GM12878 (cell line): ENCODE measurements at regions not wholly inside any gene's neighbourhood (a gene's known extent, or its start where the extent isn't known, plus 50 kb on each side); places are given as distances from the start of the nearest gene placed in this dataset.

Experiments used
- ATAC-seq: fragments of 200-7000 bp; cut with Tn5 transposase; 3 replicates; pipeline ENCODE4 v1.9.1; 2020; ENCODE audit warnings: mild to moderate bottlenecking, moderate library complexity
- BruUV-seq: library from RNA; stranded (reverse); fragments of 400-500 nt; replicated peaks from 2 replicates; lab custom pipeline; 2021; lab: Mats Ljungman, UMichigan
- CTCF ChIA-PET: fragments of 300-600 bp; sonication (Branson Sonifier 250); formaldehyde crosslinking; extraction: SDS; loops from one replicate; lab custom pipeline; 2021; ENCODE audit warnings: inconsistent platforms; lab: Yijun Ruan, JAX
- POLR2A ChIA-PET: fragments of 350-600 bp; formaldehyde crosslinking; extraction: SDS; loops from one replicate; lab custom pipeline; 2021; ENCODE audit warnings: inconsistent platforms; lab: Charles Lee
- RAD21 ChIA-PET: fragments of 300-600 bp; sonication (Branson Sonifier 250); formaldehyde crosslinking; loops from one replicate; lab custom pipeline; 2023; ENCODE audit warnings: antibody characterized with exemption; ENCODE audit not compliant: unreplicated experiment; lab: Charles Lee
- SMC1A ChIA-PET: fragments of 300-600 bp; sonication (Branson Sonifier 250); formaldehyde crosslinking; loops from one replicate; lab custom pipeline; 2023; ENCODE audit not compliant: unreplicated experiment, uncharacterized antibody; lab: Charles Lee
- DNase-seq: peaks from one replicate; pipeline ENCODE4 v3.0.0-alpha.2; 2011; ENCODE audit warnings: low read depth, low spot score
- FAIRE-seq: peaks from 3 replicates; lab custom pipeline; 2011; peaks lifted over from hg19 to GRCh38; lab: Jason Lieb, UNC
- H2AFZ ChIP-seq: 2 replicates; pipeline ENCODE4 v1.6.0; 2011; ENCODE audit warnings: low read depth, low read length, control low read depth; ENCODE audit not compliant: control insufficient read depth
- H3K27ac ChIP-seq: 2 replicates; pipeline ENCODE4 v1.5.1; 2011; ENCODE audit warnings: control low read depth; ENCODE audit not compliant: control insufficient read depth, insufficient read depth
- H3K27me3 ChIP-seq, 2 experiments: replicated peaks in 1 of 2; 2 replicates each; pipeline versions ENCODE4 v1.6.0 to v1.6.1; 2011; ENCODE audit warnings: low read length in 1 of 2; ENCODE audit not compliant: control insufficient read depth in 2 of 2, insufficient read depth in 2 of 2
- H3K36me3 ChIP-seq, 2 experiments: 2 replicates each; pipeline ENCODE4 v1.5.1; 2011; ENCODE audit warnings: low read length in 1 of 2; ENCODE audit not compliant: control insufficient read depth in 2 of 2, insufficient read depth in 2 of 2
- H3K4me1 ChIP-seq: 2 replicates; pipeline ENCODE4 v1.6.1; 2011; ENCODE audit warnings: mild to moderate bottlenecking, low read length, moderate library complexity, mixed read lengths; ENCODE audit not compliant: control insufficient read depth, insufficient read depth
- H3K4me2 ChIP-seq: 2 replicates; pipeline ENCODE4 v1.6.0; 2011; ENCODE audit warnings: control low read depth; ENCODE audit not compliant: control insufficient read depth, insufficient read depth
- H3K4me3 ChIP-seq: fragments of 200-600 bp; sonication (generic); 2 replicates; pipeline ENCODE4 v1.5.1; 2016
- H3K79me2 ChIP-seq: 2 replicates; pipeline ENCODE4 v1.6.0; 2011; ENCODE audit warnings: low read length; ENCODE audit not compliant: control insufficient read depth, insufficient read depth
- H3K9ac ChIP-seq: 2 replicates; pipeline ENCODE4 v1.8.0; 2011; ENCODE audit warnings: low read length, control low read depth, mixed read lengths; ENCODE audit not compliant: control insufficient read depth, insufficient read depth
- H3K9me3 ChIP-seq: replicated peaks from 3 replicates; pipeline ENCODE4 v1.5.1; 2011; ENCODE audit warnings: mild to moderate bottlenecking, low read length; ENCODE audit not compliant: control insufficient read depth, insufficient read depth
- H4K20me1 ChIP-seq: 2 replicates; pipeline ENCODE4 v1.6.0; 2011; ENCODE audit not compliant: control insufficient read depth, insufficient read depth
- BHLHE40 ChIP-seq, 2 experiments: fragments of 450-650 bp in 1 of 2; IDR thresholded peaks; 2 replicates each; pipeline ENCODE4 v1.6.1; 2011 to 2017; ENCODE audit warnings: low read depth in 2 of 2, borderline replicate concordance in 1 of 2, improper control_type of control experiment in 1 of 2, low read length in 1 of 2, mild to moderate bottlenecking in 1 of 2
- FOXM1 ChIP-seq: IDR thresholded peaks from 2 replicates; pipeline ENCODE4 v1.6.1; 2012; ENCODE audit warnings: low read depth, mild to moderate bottlenecking, inconsistent platforms, low read length, moderate library complexity
- NFYA ChIP-seq: IDR thresholded peaks from 2 replicates; pipeline ENCODE4 v1.6.1; 2011; ENCODE audit warnings: low read depth, mild to moderate bottlenecking, low read length, improper control_type of control experiment, borderline replicate concordance
- RAD21 ChIP-seq: IDR thresholded peaks from 2 replicates; pipeline ENCODE4 v1.6.1; 2011; ENCODE audit warnings: mild to moderate bottlenecking, low read depth, low read length, moderate library complexity; ENCODE audit not compliant: insufficient read depth
- RELA ChIP-seq: fragments of 450-650 bp; IDR thresholded peaks from 2 replicates; pipeline ENCODE4 v1.8.0; 2014; ENCODE audit warnings: borderline replicate concordance; ENCODE audit not compliant: partially characterized antibody
- SMAD1 ChIP-seq: fragments of 450-650 bp; IDR thresholded peaks from 2 replicates; pipeline ENCODE4 v1.6.1; 2018; ENCODE audit warnings: mild to moderate bottlenecking, low read depth; ENCODE audit not compliant: partially characterized antibody
- YY1 ChIP-seq: IDR thresholded peaks from 2 replicates; pipeline ENCODE4 v1.6.1; 2011; ENCODE audit warnings: low read depth, mild to moderate bottlenecking, low read length
- ZZZ3 ChIP-seq: IDR thresholded peaks from 2 replicates; pipeline ENCODE4 v1.6.1; 2011; ENCODE audit warnings: low read depth; ENCODE audit not compliant: control insufficient read depth, insufficient read length
- WGBS: methylation state at CpG from one replicate; pipeline ENCODE4 v1.1.6; 2016; ENCODE audit warnings: low lambda C conversion rate; ENCODE audit not compliant: insufficient replicate concordance, insufficient coverage; ENCODE audit errors: missing lambda C conversion rate; 5-methylcytosine and 5-hydroxymethylcytosine counted together
- in situ Hi-C: fragments of 300-500 bp; cut with MboI; formaldehyde crosslinking; loops from 9 replicates; pipeline ENCODE4 v1.14.3; 2018; ENCODE audit warnings: mixed read lengths
- intact Hi-C: fragments of 100-400 bp; cut with micrococcal nuclease; formaldehyde crosslinking; loops from one replicate; pipeline ENCODE4 v1.14.2; 2022; ENCODE audit not compliant: unreplicated experiment
- TF ChIP-seq, protein P1 (sequence below): fragments of 150-350 bp; IDR thresholded peaks from 2 replicates; pipeline ENCODE4 v1.6.1; 2014; ENCODE audit warnings: mild to moderate bottlenecking, low read depth, low read length
- TF ChIP-seq, protein P2 (sequence below): fragments of 450-650 bp; IDR thresholded peaks from 2 replicates; pipeline ENCODE4 v1.6.1; 2016; ENCODE audit warnings: mild to moderate bottlenecking

DNA sequence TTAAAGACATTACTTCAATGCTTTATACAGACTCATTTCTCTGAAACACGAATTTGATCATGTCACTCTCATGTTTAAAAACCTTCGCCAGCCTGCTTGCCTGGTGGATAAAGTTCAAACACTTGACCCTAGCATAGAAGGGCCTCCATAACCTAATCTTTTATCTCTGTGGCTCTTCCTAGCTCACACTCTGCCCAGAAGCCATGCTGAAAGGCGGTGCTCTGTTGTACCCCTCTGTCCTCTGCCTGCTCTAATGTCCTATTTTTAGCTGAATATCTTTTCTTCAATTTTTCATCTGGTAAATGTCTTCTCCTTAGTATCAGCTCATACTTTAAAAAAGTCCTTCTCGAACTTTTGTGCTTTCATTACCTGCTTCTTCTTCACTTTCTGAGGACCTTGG, 302.6 kb upstream of the BOD1L1 start:
- no peaks in the 10 kb centered on the region for H3K79me2 ChIP-seq
- TF ChIP-seq RELA (no peak), YY1 (no peak), BHLHE40 (IDR thresholded peaks at IDR 0.05; ENCODE audit: borderline replicate concordance in 1 of 2, low read depth in 2 of 2, low read length in 1 of 2) (no peak), ZZZ3 (no peak)
- TF ChIP-seq, protein P1, sequence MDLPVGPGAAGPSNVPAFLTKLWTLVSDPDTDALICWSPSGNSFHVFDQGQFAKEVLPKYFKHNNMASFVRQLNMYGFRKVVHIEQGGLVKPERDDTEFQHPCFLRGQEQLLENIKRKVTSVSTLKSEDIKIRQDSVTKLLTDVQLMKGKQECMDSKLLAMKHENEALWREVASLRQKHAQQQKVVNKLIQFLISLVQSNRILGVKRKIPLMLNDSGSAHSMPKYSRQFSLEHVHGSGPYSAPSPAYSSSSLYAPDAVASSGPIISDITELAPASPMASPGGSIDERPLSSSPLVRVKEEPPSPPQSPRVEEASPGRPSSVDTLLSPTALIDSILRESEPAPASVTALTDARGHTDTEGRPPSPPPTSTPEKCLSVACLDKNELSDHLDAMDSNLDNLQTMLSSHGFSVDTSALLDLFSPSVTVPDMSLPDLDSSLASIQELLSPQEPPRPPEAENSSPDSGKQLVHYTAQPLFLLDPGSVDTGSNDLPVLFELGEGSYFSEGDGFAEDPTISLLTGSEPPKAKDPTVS, result no peak
- ChIA-PET CTCF (no interaction called here), RAD21 (interaction anchor here (0.6 kb wide), 1 partner anchor 358 kb away, joined by 3 read pairs; no protein-coding TSS in a partner anchor), SMC1A (interaction anchor here (0.6 to 1.6 kb wide), 3 partner anchors 62 to 152 kb away, joined by 3 read pairs; no protein-coding TSS in a partner anchor), POLR2A (interaction anchor here (0.6 kb wide), 1 partner anchor 26 kb away, joined by 7 read pairs; no protein-coding TSS in a partner anchor)
- no peaks in the 10 kb centered on the region for H3K36me3 ChIP-seq
- DNase-seq (no peak), FAIRE-seq (no peak), ATAC-seq (no peak)
- no peaks in the 10 kb centered on the region for H3K27me3 ChIP-seq
- in situ Hi-C loops, result no loop called here
- BruUV-seq, result no TSS peak
- H3K4me1 ChIP-seq, result no peaks in the 10 kb centered on the region
- H3K9me3 ChIP-seq, result no peaks in the 10 kb centered on the region
- no peaks in the 10 kb centered on the region for H4K20me1 ChIP-seq
- no peak overlapping the region for H3K9ac ChIP-seq
- WGBS, result 5% methylated on average over 4 of the region's 4 CpGs
- intact Hi-C loops, result no loop called here
- no peak overlapping the region for H3K27ac ChIP-seq
- no peak overlapping the region for H3K4me2 ChIP-seq
- H3K4me3 ChIP-seq, result no peak overlapping the region
- H2AFZ ChIP-seq, result no peak overlapping the region

DNA sequence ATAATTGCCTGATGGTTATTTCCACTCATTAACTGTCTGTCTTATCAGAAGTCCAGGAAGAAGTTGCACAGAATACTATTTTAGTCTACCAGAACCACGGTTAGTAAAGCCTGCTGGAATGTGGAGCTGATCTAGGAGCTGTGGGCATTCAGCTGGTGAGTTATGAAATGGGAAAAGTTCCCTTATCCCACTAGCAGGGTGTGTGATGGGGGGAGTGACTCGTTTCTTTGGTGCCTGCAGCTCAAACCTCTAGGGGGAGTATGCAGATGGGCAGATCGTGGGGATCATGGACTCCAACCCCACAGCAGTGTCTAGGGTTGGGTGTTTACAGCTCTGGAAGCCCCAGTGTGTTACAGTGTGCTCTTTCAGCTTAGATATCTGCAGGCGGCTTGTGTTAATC, 305.7 kb upstream of the BOD1L1 start:
- TF ChIP-seq SMAD1, result no peak
- no peak for TF ChIP-seq NFYA
- TF ChIP-seq FOXM1, result no peak
- TF ChIP-seq, protein P2, sequence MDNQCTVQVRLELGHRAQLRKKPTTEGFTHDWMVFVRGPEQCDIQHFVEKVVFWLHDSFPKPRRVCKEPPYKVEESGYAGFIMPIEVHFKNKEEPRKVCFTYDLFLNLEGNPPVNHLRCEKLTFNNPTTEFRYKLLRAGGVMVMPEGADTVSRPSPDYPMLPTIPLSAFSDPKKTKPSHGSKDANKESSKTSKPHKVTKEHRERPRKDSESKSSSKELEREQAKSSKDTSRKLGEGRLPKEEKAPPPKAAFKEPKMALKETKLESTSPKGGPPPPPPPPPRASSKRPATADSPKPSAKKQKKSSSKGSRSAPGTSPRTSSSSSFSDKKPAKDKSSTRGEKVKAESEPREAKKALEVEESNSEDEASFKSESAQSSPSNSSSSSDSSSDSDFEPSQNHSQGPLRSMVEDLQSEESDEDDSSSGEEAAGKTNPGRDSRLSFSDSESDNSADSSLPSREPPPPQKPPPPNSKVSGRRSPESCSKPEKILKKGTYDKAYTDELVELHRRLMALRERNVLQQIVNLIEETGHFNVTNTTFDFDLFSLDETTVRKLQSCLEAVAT, result no peak
- 0 out of 2 replicates have a peak, but pooled peaks have one; percentile 15 for TF ChIP-seq RAD21
- no TSS peak for BruUV-seq
- FAIRE-seq (no peak), DNase-seq (no peak), ATAC-seq (peak; percentile 40; the same call in 1 of the 3 replicates)
- no peaks in the 10 kb centered on the region for H3K4me1 ChIP-seq
- no peaks in the 10 kb centered on the region for H3K9me3 ChIP-seq
- intact Hi-C loops (no loop called here), in situ Hi-C loops (no loop called here)
- H3K27me3 ChIP-seq, result no peaks in the 10 kb centered on the region
- ChIA-PET SMC1A (interaction anchor here (0.6 to 0.9 kb wide), 2 partner anchors 11 to 1788 kb away, joined by 3 read pairs; no protein-coding TSS in a partner anchor), CTCF (no interaction called here), POLR2A (no interaction called here), RAD21 (no interaction called here)
- H3K79me2 ChIP-seq, result no peaks in the 10 kb centered on the region
- no peaks in the 10 kb centered on the region for H3K36me3 ChIP-seq
- H2AFZ ChIP-seq, result no peak overlapping the region
- H3K4me2 ChIP-seq, result no peak overlapping the region
- no peak overlapping the region for H3K9ac ChIP-seq
- WGBS, result 27% methylated on average over 3 of the region's 4 CpGs
- no peak overlapping the region for H3K27ac ChIP-seq
- H3K4me3 ChIP-seq, result no peak overlapping the region
- no peaks in the 10 kb centered on the region for H4K20me1 ChIP-seq
